ENCODE measurements at regions not wholly inside any gene's neighbourhood (a gene's known extent, or its start where the extent isn't known, plus 50 kb on each side); places are given as distances from the start of the nearest gene placed in this dataset.

DNA sequence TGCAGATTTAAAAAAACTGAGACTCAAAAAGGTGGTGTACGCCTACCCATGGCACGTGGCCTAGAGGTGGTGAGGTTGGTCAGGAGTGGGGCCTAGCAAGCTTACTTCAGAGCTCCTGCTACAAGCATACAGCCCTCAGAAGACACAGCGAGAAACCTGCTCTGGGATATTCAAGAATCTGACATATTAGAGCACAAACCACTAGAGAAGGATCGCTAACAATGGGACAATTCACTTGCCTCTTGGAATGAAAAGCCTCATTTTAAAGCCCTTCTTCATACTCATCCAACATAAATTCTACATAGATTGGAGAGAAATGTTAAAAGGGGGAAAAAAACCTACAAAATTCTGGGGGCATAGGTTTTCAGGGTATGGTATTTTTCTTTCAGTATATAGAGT is 118.0 kb upstream of the ARHGEF3 start:
- H3K27ac ChIP-seq = no peak overlapping the region
- H3K27me3 ChIP-seq (replicated peaks) = no peaks in the 10 kb centered on the region
- DNase-seq (ENCODE audit: low read depth in 1 of 2, low spot score in 2 of 2) = no peak
- no peaks in the 10 kb centered on the region for H3K36me3 ChIP-seq
- no peaks in the 10 kb centered on the region for H3K9me3 ChIP-seq (replicated peaks)
- peaks cover 23% of the 10 kb centered on the region for H3K4me1 ChIP-seq (replicated peaks)
- no peak overlapping the region for H3K4me3 ChIP-seq

DNA sequence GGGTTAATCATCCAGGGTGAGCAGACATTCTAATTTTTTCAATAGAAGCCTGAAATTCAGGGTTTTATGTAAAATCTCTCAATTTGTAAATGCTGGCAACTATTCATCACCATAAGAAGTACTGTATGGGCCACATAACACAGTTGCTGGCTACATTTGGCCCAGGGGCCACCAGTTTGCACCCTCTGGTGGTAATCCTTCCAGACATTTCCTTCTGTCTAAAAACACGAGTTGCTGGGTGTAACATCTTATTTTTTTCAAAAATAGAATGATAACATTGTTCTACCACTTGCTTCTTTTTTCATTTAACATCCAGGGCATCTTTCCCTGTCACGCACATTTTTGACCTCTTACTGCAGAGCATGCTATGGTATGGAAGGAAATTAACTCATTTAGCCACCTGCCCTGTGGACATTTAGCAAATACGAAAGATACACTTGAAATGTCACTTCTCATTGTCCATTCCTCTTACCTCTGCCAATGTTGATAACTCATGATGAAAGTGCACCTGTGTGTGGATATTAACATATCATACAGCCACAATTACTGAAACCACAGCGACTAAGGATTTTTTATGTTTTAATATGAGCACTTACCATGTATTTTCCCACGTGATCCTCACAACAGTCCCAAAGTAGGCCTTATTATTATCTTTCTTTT is 117.5 kb upstream of the ARHGEF3 start:
- no peaks in the 10 kb centered on the region for H3K27me3 ChIP-seq (replicated peaks)
- H3K9me3 ChIP-seq (replicated peaks) = no peaks in the 10 kb centered on the region
- peaks cover 18% of the 10 kb centered on the region for H3K4me1 ChIP-seq (replicated peaks)
- no peaks in the 10 kb centered on the region for H3K36me3 ChIP-seq
- no peak overlapping the region for H3K4me3 ChIP-seq
- no peak for DNase-seq (ENCODE audit: low read depth in 1 of 2, low spot score in 2 of 2)
- H3K27ac ChIP-seq = no peak overlapping the region

DNA sequence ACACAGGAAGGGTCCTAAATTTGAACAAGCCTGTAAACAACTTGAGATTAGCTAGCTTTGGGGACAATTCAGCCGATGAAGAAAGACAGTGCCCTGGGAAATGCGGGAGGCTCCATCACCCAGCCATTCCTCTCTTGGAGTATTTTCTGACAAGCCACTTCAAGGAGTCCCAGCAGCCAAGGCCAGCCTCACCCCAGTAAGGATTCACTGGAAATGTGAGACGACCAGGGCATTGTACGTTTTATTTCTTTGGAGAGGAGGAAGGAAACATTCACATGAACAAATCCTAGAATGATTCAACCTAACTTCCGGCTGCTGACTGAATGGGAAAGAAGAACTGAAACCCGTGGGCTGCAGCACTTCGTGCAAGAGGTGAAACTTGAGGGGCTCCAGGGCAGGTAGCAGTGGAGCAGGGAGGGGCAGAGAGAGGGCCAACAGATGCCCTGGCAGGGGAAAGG is 116.4 kb upstream of the ARHGEF3 start:
- Histone ChIP-seq H3K9me3 (replicated peaks) (no peaks in the 10 kb centered on the region), H3K4me1 (replicated peaks) (peaks cover 7% of the 10 kb centered on the region), H3K27ac (no peak overlapping the region), H3K36me3 (no peaks in the 10 kb centered on the region), H3K27me3 (replicated peaks) (no peaks in the 10 kb centered on the region), H3K4me3 (no peak overlapping the region)
- no peak for DNase-seq (ENCODE audit: low read depth in 1 of 2, low spot score in 2 of 2)

DNA sequence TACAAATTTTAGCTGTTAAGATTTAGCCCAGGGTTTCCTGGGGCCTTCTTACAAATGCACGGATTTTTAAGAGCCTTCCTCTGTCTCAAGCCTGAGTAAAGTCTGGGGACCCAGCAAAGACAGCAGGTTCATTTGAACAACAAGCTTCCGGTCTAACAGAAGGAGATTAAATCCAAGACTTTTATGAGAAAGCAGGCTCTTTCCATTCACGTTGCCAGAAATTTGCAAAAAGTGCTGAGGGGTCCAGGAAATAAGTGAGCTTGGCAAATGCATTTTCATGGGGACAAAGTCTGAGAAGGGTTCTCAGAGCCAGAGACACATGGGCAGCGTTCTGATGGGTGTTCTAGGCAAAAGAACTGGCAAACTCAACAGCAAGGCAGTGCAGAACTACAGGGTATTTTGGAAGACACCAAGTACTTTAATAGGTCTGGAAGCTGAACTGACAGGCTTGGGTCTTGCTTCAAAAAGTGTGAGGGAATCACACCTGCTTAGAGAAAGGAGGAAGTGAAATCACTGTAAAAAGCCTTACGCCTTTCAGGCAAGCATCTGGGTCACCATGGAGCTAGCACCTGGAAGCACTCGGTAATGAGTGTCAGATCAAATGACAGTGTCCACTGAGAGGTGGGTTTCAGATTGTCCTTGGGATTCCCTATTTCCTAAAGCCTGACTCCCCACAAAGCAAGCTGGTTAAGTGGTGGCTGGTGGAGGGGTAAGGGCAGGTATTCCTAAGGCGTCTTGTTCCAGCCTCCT is 115.8 kb upstream of the ARHGEF3 start:
- Histone ChIP-seq H3K4me1 (replicated peaks) (peaks cover 7% of the 10 kb centered on the region), H3K27ac (no peak overlapping the region), H3K27me3 (replicated peaks) (no peaks in the 10 kb centered on the region), H3K36me3 (no peaks in the 10 kb centered on the region), H3K9me3 (replicated peaks) (no peaks in the 10 kb centered on the region), H3K4me3 (no peak overlapping the region)
- DNase-seq (ENCODE audit: low read depth in 1 of 2, low spot score in 2 of 2) = no peak

DNA sequence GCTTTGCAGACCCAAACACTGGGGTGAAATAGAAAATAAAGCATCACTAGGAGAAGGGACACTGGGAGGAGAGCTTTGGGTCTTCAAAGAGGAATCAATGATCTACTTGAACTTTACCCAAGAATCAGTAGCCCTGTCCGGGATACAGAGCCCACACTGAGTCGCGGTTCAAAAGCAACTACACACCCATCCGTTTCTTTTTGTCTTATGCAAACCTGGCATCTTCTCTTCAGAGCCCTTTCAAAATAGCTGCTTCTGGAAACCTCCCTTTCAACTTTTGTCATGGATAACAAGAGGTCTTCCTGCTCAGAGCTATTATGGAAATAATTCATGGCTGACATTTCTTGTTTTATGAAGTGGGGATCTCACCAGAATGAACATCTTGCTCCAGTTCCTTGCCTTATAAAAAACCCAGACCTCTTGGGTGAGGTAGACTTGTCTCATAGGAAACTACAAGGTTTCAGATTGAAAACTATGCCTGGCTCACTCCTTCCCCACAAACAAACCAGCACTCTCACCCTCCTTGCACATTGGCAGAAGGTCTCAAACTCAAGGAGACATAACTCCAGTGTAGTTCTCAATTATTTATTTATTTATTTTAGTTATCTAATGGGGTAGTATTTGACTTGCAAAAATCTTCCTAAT is 115.1 kb upstream of the ARHGEF3 start:
- H3K36me3 ChIP-seq = no peaks in the 10 kb centered on the region
- no peak overlapping the region for H3K4me3 ChIP-seq
- DNase-seq (ENCODE audit: low read depth in 1 of 2, low spot score in 2 of 2) = no peak

DNA sequence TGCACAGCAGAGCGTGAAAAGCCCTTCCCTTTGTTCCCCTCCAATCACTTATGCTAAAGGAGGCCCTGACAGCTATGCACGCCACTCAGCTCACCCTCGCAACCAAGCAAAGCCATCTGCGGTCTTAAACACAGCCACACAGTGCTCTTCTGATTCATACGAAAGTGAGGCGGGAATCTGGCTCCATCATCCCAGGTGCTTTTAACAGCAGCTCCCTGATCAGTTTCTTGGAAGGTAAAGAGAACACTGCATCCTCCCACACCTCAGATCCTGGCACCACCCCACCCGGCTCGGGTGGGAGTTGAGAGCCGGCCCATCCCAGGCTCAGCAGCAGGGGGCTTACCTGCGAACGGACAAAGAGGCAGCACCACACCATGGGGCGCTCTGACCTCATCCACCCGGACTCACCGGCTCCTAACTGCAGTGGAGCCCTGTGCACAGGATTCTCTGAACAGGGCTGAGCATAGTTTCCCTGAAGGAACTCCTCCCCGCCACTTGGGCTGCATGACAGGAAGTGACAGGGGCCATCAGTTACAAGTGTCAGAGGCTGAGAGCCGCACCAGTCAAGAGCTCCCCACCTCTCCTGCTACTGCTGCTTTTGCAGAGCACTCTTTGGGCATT is 114.3 kb upstream of the ARHGEF3 start:
- Histone ChIP-seq H3K4me1 (replicated peaks) (no peaks in the 10 kb centered on the region), H3K27ac (no peak overlapping the region), H3K36me3 (no peaks in the 10 kb centered on the region), H3K27me3 (replicated peaks) (no peaks in the 10 kb centered on the region), H3K4me3 (no peak overlapping the region), H3K9me3 (replicated peaks) (no peaks in the 10 kb centered on the region)
- no peak for DNase-seq (ENCODE audit: low read depth in 1 of 2, low spot score in 2 of 2)

More for the DNA sequence above, 115.1 kb upstream of the ARHGEF3 start:
- Histone ChIP-seq H3K9me3 (replicated peaks) (no peaks in the 10 kb centered on the region), H3K27ac (no peak overlapping the region), H3K27me3 (replicated peaks) (no peaks in the 10 kb centered on the region), H3K4me1 (replicated peaks) (peaks cover 7% of the 10 kb centered on the region)

DNA sequence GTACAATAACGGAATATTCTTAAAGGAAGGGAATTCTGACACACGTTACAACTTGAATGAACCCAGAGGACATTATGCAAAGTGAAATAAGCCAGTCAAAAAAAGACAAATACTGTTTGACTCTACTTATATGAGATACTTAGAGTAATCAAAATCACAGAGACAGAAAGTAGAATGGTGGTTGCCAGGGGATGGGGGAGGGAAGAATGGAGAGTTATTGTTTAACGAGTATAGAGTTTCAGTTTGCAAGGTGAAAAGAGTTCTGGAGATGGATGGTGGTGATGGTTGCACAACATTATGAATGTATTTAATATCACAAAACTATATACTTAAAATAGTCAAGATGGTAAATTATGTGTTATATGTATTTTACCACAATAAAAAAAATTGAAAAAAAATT is 112.9 kb upstream of the ARHGEF3 start:
- Histone ChIP-seq H3K9me3 (replicated peaks) (no peaks in the 10 kb centered on the region), H3K36me3 (no peaks in the 10 kb centered on the region), H3K4me3 (no peak overlapping the region), H3K27me3 (replicated peaks) (no peaks in the 10 kb centered on the region), H3K4me1 (replicated peaks) (no peaks in the 10 kb centered on the region), H3K27ac (no peak overlapping the region)
- DNase-seq (ENCODE audit: low read depth in 1 of 2, low spot score in 2 of 2) = no peak

DNA sequence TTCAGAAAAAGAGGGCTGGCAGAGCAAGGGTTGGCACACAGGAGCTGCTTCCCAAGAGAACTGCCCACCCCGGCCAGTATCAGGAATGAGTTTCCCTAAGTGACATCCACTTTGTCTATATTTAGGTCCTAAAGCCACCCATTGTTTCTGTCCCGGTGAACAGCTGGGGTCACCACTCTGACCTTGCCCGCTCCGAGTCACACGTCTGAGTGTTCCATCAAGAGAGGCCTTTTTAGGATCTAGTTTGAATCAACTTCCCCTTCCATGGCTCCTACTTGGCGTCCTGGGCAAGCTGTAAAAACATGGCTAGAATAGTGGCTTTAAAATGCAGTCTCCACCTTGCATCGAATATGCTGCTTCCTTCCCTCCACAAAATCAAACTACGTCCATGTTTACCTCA is 109.6 kb upstream of the ARHGEF3 start:
- Histone ChIP-seq H3K27ac (no peak overlapping the region), H3K36me3 (no peaks in the 10 kb centered on the region), H3K4me3 (no peak overlapping the region), H3K9me3 (replicated peaks) (no peaks in the 10 kb centered on the region), H3K27me3 (replicated peaks) (no peaks in the 10 kb centered on the region), H3K4me1 (replicated peaks) (no peaks in the 10 kb centered on the region)
- no peak for DNase-seq (ENCODE audit: low read depth in 1 of 2, low spot score in 2 of 2)

DNA sequence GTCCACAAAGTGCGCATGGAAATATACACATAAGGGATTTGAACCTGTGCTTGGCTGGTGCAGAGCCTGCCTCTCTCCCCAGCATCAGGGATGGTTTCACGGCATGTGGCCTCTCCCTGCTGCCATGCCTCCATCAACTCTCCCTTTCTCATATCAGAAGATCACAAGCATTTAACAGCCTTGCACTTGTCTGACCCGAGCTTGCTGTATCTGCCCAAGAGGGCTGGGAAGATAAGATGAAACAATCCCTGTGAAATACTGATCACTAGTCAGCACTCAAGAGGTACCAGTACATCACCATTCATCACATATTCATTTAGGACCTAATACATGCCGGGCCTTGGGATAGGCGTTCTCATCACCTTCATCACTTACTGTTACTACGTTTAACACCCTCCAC is 107.6 kb upstream of the ARHGEF3 start:
- H3K4me3 ChIP-seq = no peak overlapping the region
- no peaks in the 10 kb centered on the region for H3K36me3 ChIP-seq
- no peaks in the 10 kb centered on the region for H3K9me3 ChIP-seq (replicated peaks)
- DNase-seq (ENCODE audit: low read depth in 1 of 2, low spot score in 2 of 2) = no peak
- no peaks in the 10 kb centered on the region for H3K27me3 ChIP-seq (replicated peaks)
- H3K4me1 ChIP-seq (replicated peaks) = no peaks in the 10 kb centered on the region
- no peak overlapping the region for H3K27ac ChIP-seq

DNA sequence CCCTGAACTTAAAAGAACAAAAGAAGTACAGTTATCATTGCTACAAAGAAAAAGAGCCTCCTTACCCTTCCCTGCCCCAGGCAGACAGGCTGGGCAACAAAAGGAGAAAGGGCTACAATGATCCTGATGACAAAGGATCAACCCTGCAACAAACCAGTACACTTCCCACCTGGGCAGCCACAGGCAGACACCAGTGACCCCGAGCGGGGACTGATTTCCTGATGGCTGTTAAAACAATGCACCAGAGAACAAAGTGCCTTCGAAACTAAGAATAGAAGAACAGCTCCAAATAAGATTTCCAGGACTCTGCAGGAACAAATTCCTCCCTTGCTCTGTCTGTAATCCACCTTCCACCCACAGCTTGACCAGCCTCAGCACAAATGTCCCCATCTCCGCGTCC is 106.3 kb upstream of the ARHGEF3 start:
- Histone ChIP-seq H3K27me3 (replicated peaks) (no peaks in the 10 kb centered on the region), H3K4me1 (replicated peaks) (no peaks in the 10 kb centered on the region), H3K36me3 (no peaks in the 10 kb centered on the region), H3K9me3 (replicated peaks) (no peaks in the 10 kb centered on the region), H3K4me3 (no peak overlapping the region), H3K27ac (no peak overlapping the region)
- no peak for DNase-seq (ENCODE audit: low read depth in 1 of 2, low spot score in 2 of 2)

DNA sequence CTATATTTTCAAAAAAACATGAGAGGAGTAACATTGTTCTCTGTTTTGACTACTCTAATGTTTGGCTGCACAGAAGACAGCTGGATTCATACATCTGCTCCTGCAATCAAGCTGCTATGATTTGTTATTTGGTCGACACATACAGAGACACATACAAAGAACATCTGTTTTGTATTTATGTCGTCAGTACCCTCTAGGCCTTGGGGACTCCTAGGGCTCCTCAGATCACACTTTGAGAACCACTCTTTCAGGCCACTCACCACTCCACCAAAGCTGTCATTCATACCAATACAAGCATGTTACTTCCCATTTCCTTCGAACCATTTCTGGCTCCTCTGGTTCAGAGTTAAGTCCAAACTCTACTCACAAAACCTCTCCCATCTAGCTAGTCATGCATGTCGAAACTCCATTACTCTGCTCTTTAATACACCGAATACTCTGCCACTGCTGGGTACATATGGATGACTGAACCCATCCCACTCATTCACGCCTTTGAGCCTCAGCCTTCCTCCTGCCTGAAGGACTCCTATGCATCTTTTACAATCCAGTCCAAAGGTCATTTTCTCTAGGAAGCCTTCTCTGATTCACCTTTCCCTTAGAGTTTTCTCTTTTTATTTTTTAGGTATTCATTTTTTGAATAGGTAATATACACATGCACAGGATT is 102.9 kb upstream of the ARHGEF3 start:
- Histone ChIP-seq H3K27me3 (replicated peaks) (no peaks in the 10 kb centered on the region), H3K9me3 (replicated peaks) (no peaks in the 10 kb centered on the region), H3K4me3 (no peak overlapping the region), H3K27ac (no peak overlapping the region), H3K36me3 (no peaks in the 10 kb centered on the region), H3K4me1 (replicated peaks) (no peaks in the 10 kb centered on the region)
- DNase-seq (ENCODE audit: low read depth in 1 of 2, low spot score in 2 of 2) = no peak

DNA sequence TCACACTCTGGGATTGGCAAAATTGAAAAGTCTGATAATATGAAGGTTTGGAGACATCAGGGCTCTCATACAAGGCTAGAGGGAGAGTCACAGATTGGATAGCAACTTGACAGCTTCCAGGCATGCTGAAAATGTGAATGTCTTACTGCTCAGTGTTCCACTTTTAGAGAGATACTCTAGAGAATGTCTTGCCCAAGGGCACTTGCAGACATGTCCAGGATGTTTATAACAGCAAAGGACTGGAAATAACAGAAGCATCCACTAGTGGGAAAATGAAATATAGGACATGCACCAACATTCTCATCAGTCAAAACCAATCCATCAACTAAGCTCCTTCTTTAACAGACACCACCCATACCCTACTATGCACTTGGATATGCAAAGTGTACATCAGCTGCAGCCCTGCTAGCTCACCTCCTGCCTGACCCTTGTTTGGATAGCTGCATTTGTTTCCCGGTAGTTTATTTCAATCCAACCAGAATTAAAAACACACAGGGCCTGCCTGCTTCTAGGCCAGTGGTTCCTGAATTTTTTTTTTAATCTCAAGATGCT is 101.6 kb upstream of the ARHGEF3 start:
- no peaks in the 10 kb centered on the region for H3K27me3 ChIP-seq (replicated peaks)
- no peak for DNase-seq (ENCODE audit: low read depth in 1 of 2, low spot score in 2 of 2)
- no peak overlapping the region for H3K4me3 ChIP-seq
- no peaks in the 10 kb centered on the region for H3K9me3 ChIP-seq (replicated peaks)
- H3K36me3 ChIP-seq = no peaks in the 10 kb centered on the region
- no peak overlapping the region for H3K27ac ChIP-seq
- H3K4me1 ChIP-seq (replicated peaks) = no peaks in the 10 kb centered on the region

DNA sequence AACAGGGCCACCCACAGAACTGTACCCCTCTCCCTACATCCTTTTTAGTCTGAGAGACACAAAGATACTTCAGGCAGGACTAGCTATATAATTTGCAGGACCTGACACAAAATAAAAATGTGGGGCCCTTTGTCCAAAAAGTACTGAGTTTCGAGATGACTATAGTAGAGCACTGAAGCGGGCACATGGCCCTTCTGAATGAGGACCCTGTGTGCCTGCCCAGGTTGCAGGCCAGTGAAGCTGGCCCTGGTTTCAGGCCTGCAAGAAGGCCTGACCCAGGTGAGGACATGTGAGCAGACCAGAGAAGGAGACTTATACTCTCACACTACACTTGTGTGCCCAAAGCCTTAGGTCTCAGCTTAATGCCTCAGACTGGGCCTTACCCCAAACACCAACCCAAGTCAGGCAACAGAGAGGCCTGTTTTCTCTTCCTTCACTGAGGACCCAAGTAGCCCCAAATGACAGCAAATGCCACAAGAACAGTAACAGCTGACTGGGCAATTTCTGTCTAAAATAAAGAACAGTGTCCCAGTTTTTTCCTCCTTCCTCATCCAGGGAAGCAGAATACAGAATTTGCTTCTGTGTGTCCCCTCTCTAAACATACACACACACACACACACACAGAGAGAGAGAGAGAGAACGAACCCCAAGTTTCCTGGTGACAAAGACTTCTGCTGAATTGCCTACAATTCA is 100.9 kb upstream of the ARHGEF3 start:
- Histone ChIP-seq H3K9me3 (replicated peaks) (no peaks in the 10 kb centered on the region), H3K4me3 (no peak overlapping the region), H3K27ac (no peak overlapping the region), H3K27me3 (replicated peaks) (no peaks in the 10 kb centered on the region), H3K36me3 (no peaks in the 10 kb centered on the region), H3K4me1 (replicated peaks) (no peaks in the 10 kb centered on the region)
- no peak for DNase-seq (ENCODE audit: low read depth in 1 of 2, low spot score in 2 of 2)
